ENCODE measurements at regions not wholly inside any gene's neighbourhood (a gene's known extent, or its start where the extent isn't known, plus 50 kb on each side); places are given as distances from the start of the nearest gene placed in this dataset.

GRCh38 chr17:53740312-53740711 lies 82.4 kb upstream of the KIF2B start:
- H3K9me3 Mint-ChIP-seq (ENCODE audit: low read depth): no peaks in the 10 kb centered on the region
- no peak for DNase-seq (ENCODE audit: low spot score)
- H3K27me3 Mint-ChIP-seq (ENCODE audit: low read depth): peaks cover 13% of the 10 kb centered on the region
- H3K4me3 Mint-ChIP-seq (ENCODE audit: unreplicated experiment): no peak overlapping the region
- H3K36me3 Mint-ChIP-seq (ENCODE audit: low read depth): no peaks in the 10 kb centered on the region
- H3K4me1 Mint-ChIP-seq (ENCODE audit: low read depth): no peaks in the 10 kb centered on the region
- H3K27ac Mint-ChIP-seq (ENCODE audit: unreplicated experiment): no peak overlapping the region
- TF ChIP-seq CTCF (IDR thresholded peaks at IDR 0.05): no peak

DNA sequence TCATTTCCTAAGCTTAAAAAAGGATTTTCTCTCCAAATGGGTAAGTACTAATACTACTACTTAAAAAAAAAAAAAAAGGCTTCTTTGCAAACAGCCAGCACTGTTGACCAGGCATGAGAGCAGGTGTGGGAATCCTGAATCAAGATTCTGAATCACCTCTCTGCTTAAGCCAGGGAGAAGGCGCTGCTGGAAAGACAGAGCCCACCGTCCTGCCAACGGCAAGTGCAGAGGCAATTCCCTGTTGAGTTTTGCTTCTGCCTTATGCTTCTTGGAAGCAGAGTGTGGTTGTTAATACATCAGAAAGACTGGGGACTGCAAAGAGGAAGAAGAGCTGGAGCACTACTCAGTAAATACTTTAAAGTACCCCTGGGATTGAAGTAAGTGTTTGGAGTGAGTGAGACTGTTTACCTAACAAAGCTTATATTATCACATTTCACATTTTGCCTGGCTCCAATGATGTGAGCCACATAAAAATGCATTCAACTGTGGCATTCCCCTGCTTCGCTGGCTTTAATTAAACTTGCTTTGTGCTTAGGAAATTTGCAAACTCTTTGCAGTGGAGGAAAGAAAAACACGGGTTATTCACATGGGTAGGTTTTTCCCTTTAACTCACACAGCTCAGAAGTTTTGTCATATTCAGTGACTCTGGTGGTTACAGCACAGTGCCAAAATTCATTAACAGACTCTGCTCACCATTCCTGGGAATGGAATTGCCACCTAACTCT lies 86.0 kb upstream of the KIF2B start:
- Mint-ChIP-seq H3K4me3 (ENCODE audit: unreplicated experiment) (no peak overlapping the region), H3K27me3 (ENCODE audit: low read depth) (peaks cover 12% of the 10 kb centered on the region), H3K4me1 (ENCODE audit: low read depth) (peaks cover 3% of the 10 kb centered on the region), H3K27ac (ENCODE audit: unreplicated experiment) (no peak overlapping the region), H3K36me3 (ENCODE audit: low read depth) (no peaks in the 10 kb centered on the region), H3K9me3 (ENCODE audit: low read depth) (no peaks in the 10 kb centered on the region)
- no peak for TF ChIP-seq CTCF (IDR thresholded peaks at IDR 0.05)
- no peak for DNase-seq (ENCODE audit: low spot score)

DNA sequence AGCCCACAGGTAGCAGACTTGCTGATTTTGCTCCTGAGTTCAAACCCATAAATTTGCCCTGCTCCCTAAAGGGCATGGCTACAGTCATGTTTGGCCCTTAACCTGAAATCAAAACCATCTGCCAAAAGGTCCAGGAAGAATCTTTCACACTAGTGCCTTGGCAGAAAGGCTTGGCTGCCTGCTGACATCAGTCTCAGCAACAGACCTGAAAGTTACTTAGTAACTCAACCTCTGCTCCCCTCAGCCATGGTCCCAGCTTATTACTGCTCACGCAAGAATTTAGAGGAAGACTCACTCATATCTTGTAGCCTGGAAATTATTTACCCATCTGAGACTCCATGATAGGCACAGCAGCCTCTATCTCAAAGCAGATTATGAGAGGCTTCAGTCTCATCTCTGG lies 98.0 kb upstream of the KIF2B start:
- peaks cover 18% of the 10 kb centered on the region for H3K4me1 Mint-ChIP-seq (ENCODE audit: low read depth)
- DNase-seq (ENCODE audit: low spot score): no peak
- peaks cover 3% of the 10 kb centered on the region for H3K9me3 Mint-ChIP-seq (ENCODE audit: low read depth)
- H3K4me3 Mint-ChIP-seq (ENCODE audit: unreplicated experiment): no peak overlapping the region
- H3K27ac Mint-ChIP-seq (ENCODE audit: unreplicated experiment): no peak overlapping the region
- H3K27me3 Mint-ChIP-seq (ENCODE audit: low read depth): no peaks in the 10 kb centered on the region
- no peak for TF ChIP-seq CTCF (IDR thresholded peaks at IDR 0.05)
- H3K36me3 Mint-ChIP-seq (ENCODE audit: low read depth): no peaks in the 10 kb centered on the region

- Mint-ChIP-seq H3K36me3 (ENCODE audit: low read depth) (no peaks in the 10 kb centered on the region), H3K4me3 (ENCODE audit: unreplicated experiment) (peak overlapping the region; percentile 37), H3K9me3 (ENCODE audit: low read depth) (peaks cover 3% of the 10 kb centered on the region), H3K4me1 (ENCODE audit: low read depth) (peaks cover 28% of the 10 kb centered on the region), H3K27ac (ENCODE audit: unreplicated experiment) (peak overlapping the region; percentile 85), H3K27me3 (ENCODE audit: low read depth) (no peaks in the 10 kb centered on the region)
- DNase-seq (ENCODE audit: low spot score): no peak
- no peak for TF ChIP-seq CTCF (IDR thresholded peaks at IDR 0.05)
Measured at GRCh38 chr17:53722407-53722806, 100.3 kb upstream of the KIF2B start.

GRCh38 chr17:53721101-53721500 lies 101.6 kb upstream of the KIF2B start:
- H3K27me3 Mint-ChIP-seq (ENCODE audit: low read depth): no peaks in the 10 kb centered on the region
- DNase-seq (ENCODE audit: low spot score): no peak
- no peak overlapping the region for H3K27ac Mint-ChIP-seq (ENCODE audit: unreplicated experiment)
- TF ChIP-seq CTCF (IDR thresholded peaks at IDR 0.05): no peak
- peaks cover 28% of the 10 kb centered on the region for H3K4me1 Mint-ChIP-seq (ENCODE audit: low read depth)
- H3K4me3 Mint-ChIP-seq (ENCODE audit: unreplicated experiment): no peak overlapping the region
- H3K9me3 Mint-ChIP-seq (ENCODE audit: low read depth): peaks cover 9% of the 10 kb centered on the region
- H3K36me3 Mint-ChIP-seq (ENCODE audit: low read depth): no peaks in the 10 kb centered on the region

Measured in chondrocyte (in vitro differentiated cells).